ENCODE measurements at regions not wholly inside any gene's neighbourhood (a gene's known extent, or its start where the extent isn't known, plus 50 kb on each side); places are given as distances from the start of the nearest gene placed in this dataset.
A peak's percentile ranks its signal among the peaks of the same experiment; 100 is the strongest.

- no peaks in the 10 kb centered on the region for H3K9me3 Mint-ChIP-seq (ENCODE audit: unreplicated experiment)
- H3K4me3 Mint-ChIP-seq (ENCODE audit: unreplicated experiment): no peak overlapping the region
- H3K27me3 Mint-ChIP-seq (ENCODE audit: unreplicated experiment): no peaks in the 10 kb centered on the region
- TF ChIP-seq CTCF (IDR thresholded peaks at IDR 0.05): no peak
- peaks cover 50% of the 10 kb centered on the region for H3K4me1 Mint-ChIP-seq (ENCODE audit: unreplicated experiment)
- peak overlapping the region; percentile 98 for H3K27ac Mint-ChIP-seq (ENCODE audit: unreplicated experiment)
- DNase-seq (ENCODE audit: extremely low spot score, unreplicated experiment): no peak
- H3K36me3 Mint-ChIP-seq (ENCODE audit: unreplicated experiment): no peaks in the 10 kb centered on the region
These were observed 52.6 kb upstream of the RNU6ATAC start for GRCh38 chr9:134216961-134217360.

- H3K27me3 Mint-ChIP-seq (ENCODE audit: unreplicated experiment): no peaks in the 10 kb centered on the region
- peaks cover 56% of the 10 kb centered on the region for H3K4me1 Mint-ChIP-seq (ENCODE audit: unreplicated experiment)
- H3K27ac Mint-ChIP-seq (ENCODE audit: unreplicated experiment): no peak overlapping the region
- DNase-seq (ENCODE audit: extremely low spot score, unreplicated experiment): no peak
- TF ChIP-seq CTCF (IDR thresholded peaks at IDR 0.05): peak; percentile 11
- H3K36me3 Mint-ChIP-seq (ENCODE audit: unreplicated experiment): no peaks in the 10 kb centered on the region
- no peak overlapping the region for H3K4me3 Mint-ChIP-seq (ENCODE audit: unreplicated experiment)
- no peaks in the 10 kb centered on the region for H3K9me3 Mint-ChIP-seq (ENCODE audit: unreplicated experiment)
These were observed 53.3 kb upstream of the RNU6ATAC start for GRCh38 chr9:134217431-134218210.

GRCh38 chr9:134218230-134218629 is 53.9 kb upstream of the RNU6ATAC start:
- Mint-ChIP-seq H3K4me1 (ENCODE audit: unreplicated experiment) (peaks cover 57% of the 10 kb centered on the region), H3K27me3 (ENCODE audit: unreplicated experiment) (no peaks in the 10 kb centered on the region), H3K9me3 (ENCODE audit: unreplicated experiment) (no peaks in the 10 kb centered on the region), H3K36me3 (ENCODE audit: unreplicated experiment) (no peaks in the 10 kb centered on the region), H3K27ac (ENCODE audit: unreplicated experiment) (no peak overlapping the region), H3K4me3 (ENCODE audit: unreplicated experiment) (no peak overlapping the region)
- DNase-seq (ENCODE audit: extremely low spot score, unreplicated experiment): no peak
- no peak for TF ChIP-seq CTCF (IDR thresholded peaks at IDR 0.05)

- Mint-ChIP-seq H3K9me3 (ENCODE audit: unreplicated experiment) (no peaks in the 10 kb centered on the region), H3K27me3 (ENCODE audit: unreplicated experiment) (no peaks in the 10 kb centered on the region), H3K4me1 (ENCODE audit: unreplicated experiment) (peaks cover 53% of the 10 kb centered on the region), H3K36me3 (ENCODE audit: unreplicated experiment) (no peaks in the 10 kb centered on the region), H3K4me3 (ENCODE audit: unreplicated experiment) (no peak overlapping the region), H3K27ac (ENCODE audit: unreplicated experiment) (no peak overlapping the region)
- no peak for DNase-seq (ENCODE audit: extremely low spot score, unreplicated experiment)
- no peak for TF ChIP-seq CTCF (IDR thresholded peaks at IDR 0.05)
These were observed 55.3 kb upstream of the RNU6ATAC start for GRCh38 chr9:134219646-134220060.

- no peak overlapping the region for H3K4me3 Mint-ChIP-seq (ENCODE audit: unreplicated experiment)
- no peak for DNase-seq (ENCODE audit: extremely low spot score, unreplicated experiment)
- H3K4me1 Mint-ChIP-seq (ENCODE audit: unreplicated experiment): peaks cover 46% of the 10 kb centered on the region
- no peaks in the 10 kb centered on the region for H3K27me3 Mint-ChIP-seq (ENCODE audit: unreplicated experiment)
- no peaks in the 10 kb centered on the region for H3K9me3 Mint-ChIP-seq (ENCODE audit: unreplicated experiment)
- H3K36me3 Mint-ChIP-seq (ENCODE audit: unreplicated experiment): no peaks in the 10 kb centered on the region
- TF ChIP-seq CTCF (IDR thresholded peaks at IDR 0.05): no peak
- no peak overlapping the region for H3K27ac Mint-ChIP-seq (ENCODE audit: unreplicated experiment)
These were observed 55.9 kb upstream of the RNU6ATAC start for GRCh38 chr9:134220311-134220710.

Data from osteocyte (in vitro differentiated cells).